OCI-LY7 (cell line): ENCODE measurements at regions not wholly inside any gene's neighbourhood (a gene's known extent, or its start where the extent isn't known, plus 50 kb on each side); places are given as distances from the start of the nearest gene placed in this dataset.

Experiments used
- CTCF ChIP-seq: fragments of 200-600 bp; sonication (generic); conservative IDR thresholded peaks from 2 replicates; pipeline ENCODE4 v1.5.1; 2014; ENCODE audit warnings: mild to moderate bottlenecking, antibody characterized with exemption, low read length, moderate library complexity, mixed read lengths
- EZH2phosphoT487 ChIP-seq: fragments of 200-600 bp; sonication (generic); IDR thresholded peaks from 2 replicates; pipeline ENCODE4 v1.6.1; 2018; ENCODE audit warnings: low read depth, borderline replicate concordance, mild to moderate bottlenecking, mixed run types, antibody characterized with exemption, low read length, moderate library complexity, mixed read lengths

GRCh38 chr12:75884465-75884985 is 147.1 kb downstream of the PHLDA1 start:
- TF ChIP-seq CTCF, result no peak
- no peak for TF ChIP-seq EZH2phosphoT487
